Renal cortical epithelial cell (primary cell): ENCODE measurements at regions not wholly inside any gene's neighbourhood (a gene's known extent, or its start where the extent isn't known, plus 50 kb on each side); places are given as distances from the start of the nearest gene placed in this dataset.
A peak's percentile ranks its signal among the peaks of the same experiment; 100 is the strongest.

ENCODE experiments used
- DNase-seq: peaks from one replicate; pipeline ENCODE4 v3.0.0-alpha.2; 2011; ENCODE audit warnings: low read depth

DNA sequence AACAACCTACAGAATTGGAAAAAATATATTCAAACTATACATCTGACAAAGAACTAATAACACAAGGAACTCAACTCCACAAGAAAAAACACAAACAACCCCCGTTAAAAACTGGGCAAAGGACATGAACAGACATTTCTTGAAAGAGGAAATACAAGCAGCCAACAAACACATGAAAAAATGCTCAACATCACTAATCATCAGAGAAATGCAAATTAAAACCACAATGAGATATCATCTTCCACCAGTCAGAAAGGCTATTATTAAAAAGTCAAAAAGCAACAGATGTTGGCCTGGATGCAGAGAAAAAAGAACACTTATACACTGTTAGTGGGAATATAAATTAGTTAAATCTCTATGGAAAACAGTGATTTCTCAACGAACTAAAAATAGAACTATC, 82.6 kb upstream of the CCDC91 start:
- DNase-seq: no peak

DNA sequence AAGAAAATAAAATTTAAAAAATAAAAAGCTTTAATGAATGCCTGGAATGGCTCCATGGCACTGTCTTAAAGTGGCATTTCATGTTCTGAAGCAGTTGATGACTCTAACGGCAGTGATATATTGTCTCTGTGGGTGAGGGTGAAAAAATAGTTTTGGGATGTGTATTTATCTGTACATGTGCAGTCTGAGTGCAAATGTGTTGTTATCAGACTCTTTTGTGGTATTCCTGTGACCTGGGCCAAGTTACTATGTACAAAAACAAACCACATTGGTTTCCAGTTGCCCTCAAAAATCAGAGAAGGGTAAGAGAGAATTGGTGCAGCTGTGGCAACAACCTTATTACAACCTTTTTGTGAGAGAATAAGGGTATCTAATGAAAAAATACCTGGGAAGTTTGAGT, 81.7 kb upstream of the CCDC91 start:
- peak; percentile 42 for DNase-seq

DNA sequence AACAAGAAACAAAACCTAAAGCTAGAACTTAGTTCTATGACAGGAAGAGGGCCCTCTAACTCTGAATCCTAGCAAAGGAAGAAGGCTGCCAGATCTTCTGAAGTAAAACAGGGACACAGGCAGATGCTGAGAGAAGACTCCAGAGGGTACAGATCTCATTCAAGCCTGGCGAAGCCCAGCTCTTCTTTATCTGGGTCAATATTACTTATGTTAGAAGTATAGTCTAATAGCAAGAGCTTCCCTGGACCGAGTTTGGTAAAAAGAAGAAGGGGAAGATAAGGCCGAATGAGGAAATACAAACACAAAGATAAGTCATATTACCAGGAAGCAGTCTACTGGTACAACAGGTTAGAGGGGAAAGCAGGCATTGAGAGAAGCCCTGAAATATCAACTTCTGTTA, 79.9 kb upstream of the CCDC91 start:
- DNase-seq: no peak

DNA sequence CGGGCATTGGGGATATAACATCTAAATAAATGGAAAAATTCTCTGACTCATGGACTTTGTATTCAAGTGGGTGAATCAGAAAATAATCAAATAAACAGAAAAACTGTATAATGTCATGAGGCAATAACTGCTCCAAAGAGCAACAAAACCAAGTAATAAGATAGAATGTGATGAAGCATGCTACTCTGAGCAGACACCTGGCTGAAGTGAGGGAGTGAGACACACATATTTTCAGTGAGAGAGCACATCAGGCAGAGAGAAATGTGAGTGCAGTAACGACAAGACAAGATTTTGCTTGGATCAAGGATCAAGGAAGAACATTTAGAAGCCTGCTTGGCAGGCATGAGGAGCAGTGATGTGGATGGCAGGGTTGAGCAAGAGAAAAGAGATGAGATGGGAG, 75.8 kb upstream of the CCDC91 start:
- DNase-seq: peak; percentile 48

DNA sequence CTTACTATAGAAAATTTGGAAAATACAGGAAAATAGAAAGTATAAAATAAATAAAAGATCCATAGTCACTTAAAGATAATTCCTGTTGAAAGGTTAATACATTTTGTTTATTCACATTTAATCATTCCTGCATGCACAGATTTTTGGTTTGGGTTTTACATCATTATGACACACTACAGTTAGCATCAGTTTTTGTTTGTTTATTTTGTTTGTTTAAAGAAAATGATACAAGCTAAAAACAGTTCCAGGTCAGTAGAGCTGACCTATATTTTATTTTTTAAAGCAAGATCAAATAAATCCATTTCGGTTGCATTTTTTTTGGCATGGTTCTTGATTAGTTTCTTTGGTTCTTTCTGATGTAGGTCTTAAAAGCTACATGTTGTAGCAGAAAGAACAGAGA, 68.8 kb upstream of the CCDC91 start:
- DNase-seq: no peak

DNA sequence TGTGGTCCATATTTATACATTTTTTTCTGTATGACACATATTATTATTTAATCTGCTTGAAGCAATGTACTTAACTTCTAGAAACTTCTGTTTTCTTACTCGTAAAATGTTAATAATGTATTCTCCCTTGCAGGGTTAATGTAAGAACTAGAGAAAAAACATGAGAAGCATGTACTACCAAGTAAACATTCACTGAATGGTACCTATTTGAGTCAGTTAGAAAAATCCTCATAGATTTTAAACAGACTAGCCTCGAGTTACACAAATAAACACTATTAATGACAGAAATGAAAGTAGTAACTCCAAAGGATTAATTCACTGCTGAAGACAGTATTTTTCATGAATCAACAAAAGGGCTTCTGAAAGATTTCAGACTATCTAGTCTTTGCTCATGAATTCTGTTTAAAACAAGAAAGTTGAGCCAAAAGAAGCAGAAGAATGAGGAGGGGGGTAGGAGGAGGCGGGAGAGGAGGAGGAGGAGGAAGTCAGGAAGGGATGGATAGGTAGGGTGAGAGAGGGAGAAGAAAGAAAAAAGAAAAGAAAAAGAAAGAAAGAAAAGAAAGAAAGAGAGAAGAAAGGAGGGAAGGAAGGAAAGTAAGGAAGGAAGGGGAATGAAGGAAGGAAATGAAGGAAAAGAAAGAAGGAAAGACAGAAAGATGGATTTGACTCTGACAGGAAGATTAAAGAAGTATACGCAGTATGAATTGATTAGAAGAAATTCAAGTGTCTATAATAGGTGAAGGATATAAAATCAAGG, 68.2 kb upstream of the CCDC91 start:
- DNase-seq: peak; percentile 7

DNA sequence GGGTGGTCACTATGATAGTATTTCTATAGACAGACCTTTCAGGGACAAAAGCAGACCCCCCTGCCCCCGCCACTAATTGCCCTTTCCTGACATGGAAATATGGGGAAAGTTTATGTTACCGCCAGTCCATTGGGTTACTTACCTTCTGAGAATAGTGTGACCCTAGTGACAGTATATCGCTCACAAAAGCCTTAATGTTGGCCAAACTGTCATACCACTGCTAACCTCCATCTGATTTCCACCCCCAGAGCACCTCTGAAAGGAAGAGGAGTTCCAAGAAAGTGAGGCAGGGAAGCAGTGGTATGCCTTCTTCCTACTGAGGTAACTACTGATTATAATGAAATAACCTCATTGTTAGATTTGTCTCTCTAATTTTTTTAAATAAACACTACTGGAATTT, 67.5 kb upstream of the CCDC91 start:
- no peak for DNase-seq

DNA sequence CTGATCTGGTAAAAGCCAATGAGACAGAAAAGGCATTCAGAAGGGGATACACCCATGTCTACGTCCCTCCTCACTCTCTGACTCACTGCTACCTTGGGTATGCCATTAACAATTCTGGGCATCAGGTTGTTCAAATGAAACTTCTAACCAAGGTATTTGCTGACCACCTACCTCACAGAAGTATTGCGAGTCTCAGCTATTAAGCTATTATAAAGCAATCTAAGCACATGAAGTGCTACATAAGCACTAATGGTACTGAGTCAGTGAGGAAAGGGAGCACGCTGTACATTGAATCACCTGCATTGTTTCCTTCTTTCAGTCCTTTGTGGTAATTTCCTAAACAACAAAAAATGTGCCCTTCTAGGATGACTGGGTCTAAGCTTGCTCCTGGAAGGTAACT, 62.8 kb upstream of the CCDC91 start:
- peak; percentile 72 for DNase-seq

DNA sequence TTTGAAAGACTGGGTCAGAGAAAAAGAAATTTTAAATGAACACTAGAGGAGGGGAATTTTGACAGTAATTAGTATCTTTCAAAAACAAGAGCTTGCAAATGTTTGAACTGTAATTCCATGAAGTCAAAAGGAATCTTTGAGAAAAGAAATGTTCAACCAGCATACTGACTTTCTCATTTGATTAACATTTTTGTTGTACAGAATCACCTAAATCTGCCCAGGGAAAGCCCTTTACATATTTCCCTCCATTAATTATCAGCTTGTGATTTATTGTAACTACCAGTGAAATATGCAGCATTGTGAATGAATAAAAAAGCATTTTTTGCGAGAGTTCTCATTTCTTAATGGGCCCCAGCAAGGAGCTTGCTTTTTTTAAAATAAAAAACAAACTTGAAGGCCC, 61.2 kb upstream of the CCDC91 start:
- DNase-seq: no peak

DNA sequence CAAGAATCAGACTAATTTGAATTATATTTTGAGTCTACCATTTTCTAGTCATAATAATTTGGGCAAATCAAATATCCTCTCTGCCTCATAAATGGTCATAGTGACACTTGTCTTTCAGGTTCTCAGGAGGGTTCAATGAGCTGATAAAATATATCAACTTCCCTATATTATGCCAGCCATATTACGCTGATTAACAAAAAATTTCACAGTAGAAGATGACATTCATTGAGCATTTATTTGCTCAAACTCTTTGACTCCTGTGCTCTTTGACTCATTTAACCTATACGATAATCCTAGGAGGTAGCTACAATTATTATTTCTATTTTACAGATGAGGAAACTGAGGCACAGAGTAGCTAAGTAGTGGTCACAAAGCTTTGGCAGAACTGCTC, 60.0 kb upstream of the CCDC91 start:
- no peak for DNase-seq

DNA sequence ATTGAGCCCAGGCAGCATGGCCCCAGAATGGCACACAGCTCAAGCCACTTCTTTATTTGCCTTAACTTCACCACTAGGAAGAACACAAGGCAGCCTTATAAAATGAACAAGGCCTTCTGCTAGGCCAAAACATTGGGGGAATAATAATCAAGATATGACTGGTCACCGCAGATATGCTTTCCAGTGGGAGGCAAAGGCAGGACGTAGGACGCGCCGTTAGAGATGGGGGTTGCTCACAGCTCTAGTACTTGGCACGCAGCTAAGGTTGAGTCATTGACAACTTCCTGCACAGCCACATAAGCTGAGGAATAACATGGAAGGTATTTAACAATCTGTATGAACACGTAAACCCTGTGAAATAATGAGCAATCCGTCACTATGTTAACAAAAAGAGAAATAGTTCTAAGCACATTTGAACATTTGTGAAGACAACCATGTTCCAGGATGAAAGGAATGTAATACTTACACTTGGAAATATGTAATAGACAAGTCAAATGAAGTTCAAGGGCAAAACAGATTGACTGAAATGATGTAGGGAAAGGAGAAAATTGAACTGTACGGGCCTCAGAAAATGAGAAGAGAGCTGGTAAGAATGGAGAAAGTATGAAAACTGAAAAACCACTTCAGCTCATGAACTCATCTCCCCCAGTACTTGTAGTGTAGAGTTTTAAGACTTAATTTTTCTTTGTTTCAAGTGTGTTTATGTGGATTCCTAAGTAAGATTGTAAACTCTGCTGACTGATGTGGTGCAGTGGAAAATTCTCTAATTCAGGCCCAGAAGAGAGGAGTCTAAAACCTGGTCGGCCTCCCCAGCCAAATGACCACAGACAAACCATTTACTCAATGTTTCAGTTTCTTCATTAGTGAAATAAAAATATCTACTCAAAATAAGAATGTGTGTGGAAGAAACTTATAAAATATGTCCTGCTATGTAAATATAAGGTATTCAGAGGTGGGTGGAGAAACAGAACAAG, 59.3 kb upstream of the CCDC91 start:
- DNase-seq: peak; percentile 80

DNA sequence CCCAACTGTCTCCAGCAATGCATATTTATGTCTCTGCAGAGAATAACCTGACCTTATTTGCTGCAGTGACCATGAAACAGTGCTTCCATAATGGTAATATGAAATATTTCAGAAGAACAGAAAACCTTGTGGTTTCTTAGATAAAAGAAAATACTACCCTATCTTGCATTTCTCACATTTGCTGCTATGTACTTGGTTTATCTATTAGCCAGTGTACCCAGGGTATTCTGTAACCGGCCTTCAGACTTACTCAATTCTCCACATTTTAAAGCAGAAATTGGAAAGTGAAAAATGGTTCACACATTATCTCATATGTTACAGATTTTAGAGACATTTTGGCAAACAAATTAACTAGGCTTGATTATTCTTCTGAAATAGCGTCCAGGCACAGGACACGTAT, 57.9 kb upstream of the CCDC91 start:
- DNase-seq: no peak

DNA sequence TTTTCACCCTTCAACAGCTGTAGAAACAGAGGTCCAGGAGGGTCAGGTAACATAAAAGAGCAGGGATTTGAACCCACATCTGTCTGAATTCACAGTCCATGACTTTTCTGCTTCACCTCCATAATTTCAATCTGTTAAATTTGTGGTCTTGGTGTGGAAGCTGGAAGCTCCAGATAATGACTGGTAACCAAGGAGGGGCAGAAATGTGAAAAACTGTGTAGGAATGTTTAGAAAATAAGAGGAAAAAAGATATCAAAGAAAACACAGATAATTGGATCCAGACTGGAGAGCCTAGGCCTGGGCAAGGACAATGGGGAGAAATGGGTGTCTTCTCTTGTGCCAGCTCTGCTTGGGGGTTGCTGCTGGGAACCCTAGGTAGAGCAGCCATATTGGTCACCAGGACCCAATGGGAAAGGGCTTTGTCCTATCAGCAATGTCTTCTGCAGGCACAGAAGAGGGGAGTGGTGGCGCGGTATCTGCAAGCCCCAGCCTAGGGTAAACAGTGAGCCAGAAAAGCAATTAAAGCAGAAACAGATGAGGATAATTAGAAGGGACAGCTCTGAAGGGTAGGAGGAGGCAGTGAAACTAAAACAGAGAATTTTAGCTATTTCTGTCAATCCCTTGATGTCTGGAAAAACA, 54.3 kb upstream of the CCDC91 start:
- no peak for DNase-seq

DNA sequence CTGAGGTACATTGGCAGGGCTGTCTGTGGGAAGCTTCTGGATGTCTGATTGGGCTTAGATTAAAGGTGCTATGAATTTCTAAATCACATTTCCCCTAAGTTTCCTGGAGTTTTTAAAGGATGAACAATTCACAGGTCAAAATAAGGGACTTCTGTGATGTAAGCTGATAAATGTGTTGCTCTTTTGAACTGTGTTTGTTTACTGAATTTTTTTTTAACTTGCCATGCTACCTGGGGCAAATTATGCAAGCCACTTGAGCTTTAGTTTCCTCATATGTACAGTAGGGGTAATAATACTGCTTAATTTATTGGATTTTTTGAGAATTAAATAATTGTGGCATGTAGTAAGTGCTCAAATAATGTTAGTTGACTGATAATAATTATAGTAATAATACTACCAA, 52.8 kb upstream of the CCDC91 start:
- DNase-seq: no peak

DNA sequence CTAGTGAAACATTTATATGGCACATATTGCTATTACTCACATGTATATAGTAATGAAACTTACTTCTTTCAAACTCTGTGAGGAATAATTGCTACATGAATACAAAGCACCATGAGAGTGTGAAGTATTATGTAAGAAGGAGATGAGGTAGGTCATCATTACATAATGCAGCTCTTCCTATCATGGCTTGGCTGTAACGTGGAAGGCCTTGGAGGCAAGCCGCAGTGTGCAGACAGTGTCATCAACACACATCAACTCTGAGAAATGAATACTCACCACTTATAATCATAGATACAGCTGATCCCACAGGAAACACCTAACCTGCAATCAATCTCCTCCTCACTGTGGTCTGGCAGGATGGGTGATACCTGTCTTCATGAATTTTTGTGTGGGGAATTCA, 49.9 kb upstream of the CCDC91 start:
- no peak for DNase-seq
